Vagina (tissue), 2 donors: ENCODE measurements at regions not wholly inside any gene's neighbourhood (a gene's known extent, or its start where the extent isn't known, plus 50 kb on each side); places are given as distances from the start of the nearest gene placed in this dataset.

Experiments used
- DNase-seq, 2 donors: peaks; one replicate each; pipeline ENCODE4 v3.0.0-alpha.2; 2017; ENCODE audit errors: extremely low spot score in 2 of 2
- H3K27ac ChIP-seq: fragments of 200-600 bp; sonication (generic); one replicate; pipeline ENCODE4 v1.5.1; 2019
- H3K27me3 ChIP-seq: fragments of 200-600 bp; sonication (generic); one replicate; pipeline ENCODE4 v1.5.1; 2019
- H3K36me3 ChIP-seq, 2 donors: fragments of 200-600 bp; sonication (generic); one replicate each; pipeline ENCODE4 v1.5.1; 2017 to 2019
- H3K4me1 ChIP-seq: fragments of 200-600 bp; sonication (generic); one replicate; pipeline ENCODE4 v1.5.1; 2019
- H3K4me3 ChIP-seq, 2 donors: fragments of 200-600 bp; sonication (generic); 1 replicate in 1 of 2; 2 replicates in 1 of 2; pipeline ENCODE4 v1.5.1; 2016 to 2019
- H3K9me3 ChIP-seq: fragments of 200-600 bp; sonication (generic); one replicate; pipeline ENCODE4 v1.5.1; 2019
- POLR2A ChIP-seq, 2 donors: fragments of 450-650 bp; IDR thresholded peaks; one replicate each; pipeline ENCODE4 v1.6.1; 2017; ENCODE audit warnings: antibody characterized with exemption in 2 of 2, mild to moderate bottlenecking in 2 of 2, moderate library complexity in 2 of 2
- POLR2AphosphoS5 ChIP-seq, 2 donors: sonication (generic); formaldehyde crosslinking; IDR thresholded peaks; one replicate each; pipeline ENCODE4 v1.9.0; 2017; ENCODE audit warnings: antibody characterized with exemption in 2 of 2, mild to moderate bottlenecking in 2 of 2, low read depth in 1 of 2; ENCODE audit not compliant: insufficient read depth in 1 of 2
- intact Hi-C: fragments of 100-400 bp; cut with DNase I; formaldehyde crosslinking; loops from one replicate; pipeline ENCODE4 v1.15.1; 2023
- TF ChIP-seq, protein P1 (sequence below), 3 experiments: fragments of 450-650 bp in 2 of 3; fragments of 200-600 bp in 1 of 3; sonication (generic) in 1 of 3; IDR thresholded peaks; one replicate each; pipeline ENCODE4 v1.5.1; 2017 to 2019; ENCODE audit warnings: antibody characterized with exemption in 3 of 3, mild to moderate bottlenecking in 2 of 3, moderate library complexity in 2 of 3

DNA sequence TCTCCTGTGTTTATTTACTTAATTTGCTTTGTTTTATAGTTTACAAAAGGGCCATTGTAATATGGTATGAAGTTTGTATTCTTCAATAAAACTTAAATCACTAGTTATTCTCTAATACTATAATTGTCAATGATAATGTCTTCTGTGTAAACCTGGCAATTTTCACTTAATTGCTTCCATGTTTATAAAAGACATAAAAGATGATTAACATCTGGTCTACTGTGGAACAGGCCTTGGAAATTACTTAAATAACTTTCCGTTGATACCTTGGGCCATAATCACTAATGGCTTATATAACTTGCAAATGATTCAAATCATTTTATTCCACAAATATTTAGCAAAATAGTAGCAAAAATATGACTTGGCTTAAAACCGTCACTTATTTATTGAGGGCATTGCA is 743.8 kb downstream of the DSC3 start:
- Histone ChIP-seq H3K9me3 (no peaks in the 10 kb centered on the region), H3K27me3 (no peaks in the 10 kb centered on the region), H3K27ac (no peak overlapping the region), H3K36me3 (no peaks in the 10 kb centered on the region), H3K4me3 (no peak overlapping the region), H3K4me1 (no peaks in the 10 kb centered on the region)
- no peak for DNase-seq
- TF ChIP-seq POLR2A (IDR thresholded peaks at IDR 0.05) (no peak), POLR2AphosphoS5 (IDR thresholded peaks at IDR 0.05; ENCODE audit: insufficient read depth in 1 of 2, low read depth in 1 of 2) (no peak)
- TF ChIP-seq, protein P1, sequence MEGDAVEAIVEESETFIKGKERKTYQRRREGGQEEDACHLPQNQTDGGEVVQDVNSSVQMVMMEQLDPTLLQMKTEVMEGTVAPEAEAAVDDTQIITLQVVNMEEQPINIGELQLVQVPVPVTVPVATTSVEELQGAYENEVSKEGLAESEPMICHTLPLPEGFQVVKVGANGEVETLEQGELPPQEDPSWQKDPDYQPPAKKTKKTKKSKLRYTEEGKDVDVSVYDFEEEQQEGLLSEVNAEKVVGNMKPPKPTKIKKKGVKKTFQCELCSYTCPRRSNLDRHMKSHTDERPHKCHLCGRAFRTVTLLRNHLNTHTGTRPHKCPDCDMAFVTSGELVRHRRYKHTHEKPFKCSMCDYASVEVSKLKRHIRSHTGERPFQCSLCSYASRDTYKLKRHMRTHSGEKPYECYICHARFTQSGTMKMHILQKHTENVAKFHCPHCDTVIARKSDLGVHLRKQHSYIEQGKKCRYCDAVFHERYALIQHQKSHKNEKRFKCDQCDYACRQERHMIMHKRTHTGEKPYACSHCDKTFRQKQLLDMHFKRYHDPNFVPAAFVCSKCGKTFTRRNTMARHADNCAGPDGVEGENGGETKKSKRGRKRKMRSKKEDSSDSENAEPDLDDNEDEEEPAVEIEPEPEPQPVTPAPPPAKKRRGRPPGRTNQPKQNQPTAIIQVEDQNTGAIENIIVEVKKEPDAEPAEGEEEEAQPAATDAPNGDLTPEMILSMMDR (IDR thresholded peaks at IDR 0.05), result no peak
- intact Hi-C loops, result no loop called here

DNA sequence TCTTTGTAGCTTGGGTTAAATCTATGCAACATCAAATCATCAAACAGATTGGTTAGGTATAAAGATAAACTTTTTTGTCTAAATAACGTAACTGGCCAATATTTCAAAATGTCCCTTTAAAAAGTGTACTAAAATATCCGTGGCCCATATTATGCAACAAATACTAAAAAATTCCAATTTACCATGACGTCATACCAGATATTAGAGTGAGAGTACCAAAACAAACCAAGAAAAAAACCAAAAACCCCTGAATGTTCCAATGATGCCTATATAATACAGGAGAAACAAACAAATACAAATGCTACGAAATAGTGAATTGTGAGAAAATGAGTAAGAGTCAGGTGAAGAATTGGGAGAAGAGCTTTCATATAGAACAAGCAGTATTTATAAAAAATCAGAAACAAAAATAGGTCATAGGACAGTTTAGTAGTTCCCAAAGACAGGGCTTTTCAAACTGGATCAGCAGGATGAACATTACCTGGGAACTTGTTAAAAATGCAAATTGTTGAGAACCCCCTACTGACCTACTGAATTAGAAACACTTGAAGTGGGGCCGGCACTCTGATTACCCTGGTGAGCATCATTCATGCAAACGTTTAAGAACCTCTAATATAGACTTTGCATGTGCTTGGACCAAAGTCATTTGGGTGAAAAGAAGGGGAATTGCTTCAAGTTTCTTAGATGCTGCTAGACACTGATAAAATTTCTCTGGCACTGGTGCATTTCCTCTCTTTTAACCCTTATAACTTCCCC is 753.7 kb downstream of the DSC3 start:
- Histone ChIP-seq H3K36me3 (no peaks in the 10 kb centered on the region), H3K4me1 (no peaks in the 10 kb centered on the region), H3K9me3 (no peaks in the 10 kb centered on the region), H3K27ac (no peak overlapping the region), H3K27me3 (no peaks in the 10 kb centered on the region), H3K4me3 (no peak overlapping the region)
- TF ChIP-seq, protein P1 (IDR thresholded peaks at IDR 0.05), result no peak
- TF ChIP-seq POLR2A (IDR thresholded peaks at IDR 0.05) (no peak), POLR2AphosphoS5 (IDR thresholded peaks at IDR 0.05; ENCODE audit: insufficient read depth in 1 of 2, low read depth in 1 of 2) (no peak)
- intact Hi-C loops, result no loop called here
- DNase-seq, result no peak

DNA sequence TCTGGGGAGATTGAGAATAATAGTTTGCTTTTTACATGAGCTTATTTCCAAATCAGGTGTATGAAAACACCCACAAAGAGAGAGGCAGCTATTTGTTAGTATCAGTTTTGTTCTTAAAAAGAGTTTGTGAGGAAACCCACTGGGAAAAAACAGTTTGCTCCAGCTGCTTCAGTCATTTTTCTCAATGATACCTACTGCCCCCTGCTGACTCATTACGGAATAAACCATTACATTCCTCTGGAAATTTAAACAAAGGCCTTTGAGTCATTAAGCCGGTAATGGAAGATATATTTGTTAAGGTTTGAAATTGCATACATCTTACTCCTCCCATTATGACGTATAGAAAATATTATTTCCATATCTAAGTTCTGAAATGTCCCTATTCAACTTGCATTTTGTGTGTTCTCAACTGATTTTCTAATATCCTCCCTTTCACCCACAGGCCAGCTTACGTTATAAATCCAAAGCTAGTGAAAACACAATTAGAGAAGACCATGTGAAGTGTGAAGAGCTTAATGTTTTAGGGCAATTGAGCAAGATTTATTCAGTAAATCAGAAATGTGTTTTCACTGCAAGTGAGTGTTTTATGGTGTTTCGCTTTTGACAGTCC is 761.6 kb downstream of the DSC3 start:
- Histone ChIP-seq H3K9me3 (no peaks in the 10 kb centered on the region), H3K27me3 (no peaks in the 10 kb centered on the region), H3K36me3 (no peaks in the 10 kb centered on the region), H3K27ac (no peak overlapping the region), H3K4me3 (no peak overlapping the region), H3K4me1 (no peaks in the 10 kb centered on the region)
- DNase-seq, result no peak
- intact Hi-C loops, result no loop called here
- TF ChIP-seq POLR2A (IDR thresholded peaks at IDR 0.05), result no peak
- TF ChIP-seq POLR2AphosphoS5 (IDR thresholded peaks at IDR 0.05; ENCODE audit: insufficient read depth in 1 of 2, low read depth in 1 of 2), result no peak
- TF ChIP-seq, protein P1 (IDR thresholded peaks at IDR 0.05), result peak in 1 of 3 experiments; percentile 33

DNA sequence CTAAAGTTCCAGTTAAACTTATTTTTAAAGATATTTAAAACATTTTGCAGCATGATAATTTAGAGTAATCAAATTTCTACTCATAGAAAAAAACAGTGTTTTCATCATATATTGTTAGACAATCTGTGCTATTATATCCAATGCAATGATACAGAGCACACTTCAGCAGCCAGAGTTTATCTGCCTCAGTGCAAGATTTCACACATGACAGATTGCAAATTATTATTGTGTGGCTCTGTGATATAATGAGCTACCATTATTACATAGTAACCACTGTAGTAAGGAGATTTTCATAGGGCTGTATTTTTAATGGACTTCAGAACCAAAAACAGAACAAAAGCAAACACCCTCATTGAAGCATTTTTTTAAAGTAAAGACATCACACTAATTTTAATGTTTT is 762.4 kb downstream of the DSC3 start:
- TF ChIP-seq, protein P1 (IDR thresholded peaks at IDR 0.05), result no peak
- no peak for TF ChIP-seq POLR2A (IDR thresholded peaks at IDR 0.05)
- no peak for TF ChIP-seq POLR2AphosphoS5 (IDR thresholded peaks at IDR 0.05; ENCODE audit: insufficient read depth in 1 of 2, low read depth in 1 of 2)
- DNase-seq, result no peak
- intact Hi-C loops, result no loop called here
- Histone ChIP-seq H3K36me3 (no peaks in the 10 kb centered on the region), H3K27ac (no peak overlapping the region), H3K4me1 (no peaks in the 10 kb centered on the region), H3K9me3 (no peaks in the 10 kb centered on the region), H3K27me3 (no peaks in the 10 kb centered on the region), H3K4me3 (no peak overlapping the region)

DNA sequence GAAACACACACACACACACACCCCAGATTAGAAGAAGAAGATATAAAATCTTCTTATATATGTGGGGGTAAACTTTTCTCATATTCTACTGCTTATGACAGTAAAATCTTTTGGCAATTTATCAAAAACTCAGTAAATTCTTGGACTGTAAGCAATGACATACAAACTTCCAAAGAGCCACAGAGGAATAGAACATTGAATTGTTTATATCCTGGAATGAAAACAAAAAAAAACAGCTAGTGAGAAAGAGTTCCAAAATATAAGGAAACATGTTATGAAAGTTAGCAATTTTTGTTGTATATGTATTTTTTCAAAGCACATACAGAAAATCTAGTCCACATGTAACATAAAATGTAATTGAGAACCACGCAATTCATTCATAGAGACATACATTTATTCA is 764.9 kb downstream of the DSC3 start:
- no peak overlapping the region for H3K27ac ChIP-seq
- H3K27me3 ChIP-seq, result no peaks in the 10 kb centered on the region
- H3K9me3 ChIP-seq, result no peaks in the 10 kb centered on the region
- TF ChIP-seq, protein P1 (IDR thresholded peaks at IDR 0.05), result no peak
- TF ChIP-seq POLR2AphosphoS5 (IDR thresholded peaks at IDR 0.05; ENCODE audit: insufficient read depth in 1 of 2, low read depth in 1 of 2) (no peak), POLR2A (IDR thresholded peaks at IDR 0.05) (no peak)
- intact Hi-C loops, result no loop called here
- no peaks in the 10 kb centered on the region for H3K4me1 ChIP-seq
- H3K4me3 ChIP-seq, result no peak overlapping the region
- no peaks in the 10 kb centered on the region for H3K36me3 ChIP-seq
- no peak for DNase-seq
